DMS153 treated with DMSO at 0.1 percent for 48 hours (cell line): ENCODE measurements at regions not wholly inside any gene's neighbourhood (a gene's known extent, or its start where the extent isn't known, plus 50 kb on each side); places are given as distances from the start of the nearest gene placed in this dataset.

Experiments used
- DNase-seq: peaks from one replicate; lab custom pipeline; 2025; ENCODE audit not compliant: unreplicated experiment; lab: John Stamatoyannopoulos, UW

GRCh38 chr10:91127341-91128082 is 93.0 kb upstream of the PCGF5 start:
- no peak for DNase-seq

GRCh38 chr10:91135113-91135512 is 85.3 kb upstream of the PCGF5 start:
- DNase-seq = no peak

GRCh38 chr10:91137011-91137643 is 83.3 kb upstream of the PCGF5 start:
- DNase-seq = no peak

- DNase-seq = peak; percentile 20
Measured at GRCh38 chr10:91137822-91138221, 82.6 kb upstream of the PCGF5 start.

- no peak for DNase-seq
Measured at GRCh38 chr10:91140995-91141549, 79.4 kb upstream of the PCGF5 start.

- DNase-seq = no peak
Measured at GRCh38 chr10:91144961-91145360, 75.5 kb upstream of the PCGF5 start.

- no peak for DNase-seq
Measured at GRCh38 chr10:91146146-91146545, 74.3 kb upstream of the PCGF5 start.

GRCh38 chr10:91149550-91149949 is 70.9 kb upstream of the PCGF5 start:
- DNase-seq = no peak

GRCh38 chr10:91150631-91151030 is 69.8 kb upstream of the PCGF5 start:
- DNase-seq = no peak

GRCh38 chr10:91153508-91153907 is 67.0 kb upstream of the PCGF5 start:
- no peak for DNase-seq

GRCh38 chr10:91154842-91155241 is 65.6 kb upstream of the PCGF5 start:
- DNase-seq = no peak

- DNase-seq = no peak
Measured at GRCh38 chr10:91156196-91156595, 64.3 kb upstream of the PCGF5 start.

GRCh38 chr10:91159254-91159783 is 61.1 kb upstream of the PCGF5 start:
- no peak for DNase-seq

GRCh38 chr10:91162050-91162494 is 58.4 kb upstream of the PCGF5 start:
- DNase-seq = peak; percentile 45

GRCh38 chr10:91162495-91163268 is 57.8 kb upstream of the PCGF5 start:
- DNase-seq = peak; percentile 45

GRCh38 chr10:91163269-91163868 is 57.1 kb upstream of the PCGF5 start:
- peak; percentile 65 for DNase-seq

GRCh38 chr10:91163869-91164474 is 56.5 kb upstream of the PCGF5 start:
- no peak for DNase-seq

GRCh38 chr10:91164520-91165065 is 55.9 kb upstream of the PCGF5 start:
- DNase-seq = no peak

- no peak for DNase-seq
Measured at GRCh38 chr10:91167406-91167805, 53.1 kb upstream of the PCGF5 start.

- no peak for DNase-seq
Measured at GRCh38 chr10:91170418-91170817, 50.0 kb upstream of the PCGF5 start.
